HG03159 (cell line): ENCODE measurements at regions not wholly inside any gene's neighbourhood (a gene's known extent, or its start where the extent isn't known, plus 50 kb on each side); places are given as distances from the start of the nearest gene placed in this dataset.

Experiments
- ATAC-seq: cut with Tn5 transposase; IDR thresholded peaks from one replicate; pipeline ENCODE4 v1.9.1; 2021; ENCODE audit warnings: mild to moderate bottlenecking, moderate library complexity; ENCODE audit not compliant: unreplicated experiment

- no peak for ATAC-seq
These were observed 54.1 kb upstream of the RPS23 start for GRCh38 chr5:82332064-82332855.

DNA sequence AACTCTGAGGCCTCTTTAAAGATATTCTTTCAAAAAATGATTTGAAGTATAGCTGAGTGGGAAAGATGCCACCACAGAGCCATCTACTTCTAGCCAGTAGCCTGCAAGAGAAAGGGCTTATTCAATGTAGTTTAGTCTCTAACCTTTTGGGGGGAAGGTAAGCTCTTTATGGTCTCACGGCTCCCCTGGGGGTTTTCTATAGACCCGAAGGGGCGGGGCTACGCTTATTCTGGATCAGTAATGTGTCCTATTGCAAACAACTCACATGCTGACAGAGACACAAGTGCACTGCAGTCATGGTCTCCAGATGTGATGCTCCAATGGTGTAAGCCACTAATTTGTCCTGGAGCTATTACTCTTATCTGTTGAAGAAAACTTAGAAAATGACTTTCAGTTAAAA, 53.4 kb upstream of the RPS23 start:
- no peak for ATAC-seq

DNA sequence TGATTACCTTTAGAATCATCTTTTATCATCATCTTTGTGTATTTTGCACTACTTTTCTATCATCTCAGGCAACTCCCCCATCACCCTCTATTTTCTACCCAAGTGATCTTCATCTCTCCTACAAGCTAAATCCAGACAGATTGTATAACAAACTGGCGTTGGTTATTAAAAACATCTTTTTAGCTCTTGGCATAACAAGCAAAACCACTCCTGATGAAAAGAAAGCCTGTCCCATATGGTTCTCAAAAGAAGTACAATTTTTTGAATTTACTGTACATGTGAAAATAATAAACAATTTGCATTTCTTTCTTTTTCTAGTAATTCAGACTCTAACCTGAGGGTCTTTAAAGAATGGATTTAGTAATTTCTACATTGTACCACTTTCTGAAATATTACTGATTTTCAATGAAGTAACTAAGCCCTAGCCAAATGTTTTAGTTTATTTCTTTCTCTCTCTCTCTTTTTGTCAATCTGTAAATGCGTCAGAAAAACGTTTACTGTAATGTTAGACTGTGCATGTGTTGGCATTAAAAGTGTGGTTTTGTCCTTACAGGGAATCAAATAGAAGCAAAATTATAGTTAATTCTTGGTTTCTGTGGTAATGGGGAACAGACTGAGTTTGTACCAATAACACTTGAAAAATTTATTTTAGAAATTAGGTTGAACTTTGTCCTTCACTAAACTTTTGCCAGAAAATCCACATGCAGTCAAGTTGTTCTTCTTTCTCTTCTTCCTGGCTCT, 52.5 kb upstream of the RPS23 start:
- ATAC-seq, result no peak

GRCh38 chr5:82329393-82329792, 51.2 kb upstream of the RPS23 start:
- ATAC-seq, result no peak
